ENCODE measurements at regions not wholly inside any gene's neighbourhood (a gene's known extent, or its start where the extent isn't known, plus 50 kb on each side); places are given as distances from the start of the nearest gene placed in this dataset.
"Not testable (repeated sequence)": the region's sequence is repeated elsewhere in the genome, so short reads cannot be mapped to it uniquely, and the experiment has no call there.

DNA sequence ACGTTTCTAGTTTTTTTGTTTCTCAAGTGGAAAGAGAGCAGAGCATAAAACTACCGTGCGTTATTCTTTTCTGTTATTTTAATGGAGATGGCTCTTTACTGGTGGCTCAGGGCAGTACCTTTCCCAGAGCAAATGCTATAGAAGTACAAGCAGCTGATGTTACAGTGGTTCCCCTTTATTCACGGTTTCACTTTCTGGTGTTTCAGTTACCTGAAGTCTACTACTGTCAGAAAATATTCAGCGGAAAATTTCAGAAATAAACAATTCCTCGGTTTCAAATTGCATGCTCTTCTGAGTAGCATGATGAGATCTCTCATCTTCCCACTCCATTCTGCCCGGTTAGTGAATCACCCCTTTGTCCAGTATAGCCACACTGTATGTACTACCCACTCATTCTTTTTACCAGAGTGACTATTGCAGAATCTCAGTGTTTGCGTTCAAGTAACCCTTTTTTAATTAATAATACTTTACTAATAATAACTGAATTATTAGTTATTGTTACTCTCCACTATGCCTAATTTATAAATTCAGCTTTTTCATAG, 597.5 kb upstream of the ROBO2 start:
- no peak for DNase-seq

DNA sequence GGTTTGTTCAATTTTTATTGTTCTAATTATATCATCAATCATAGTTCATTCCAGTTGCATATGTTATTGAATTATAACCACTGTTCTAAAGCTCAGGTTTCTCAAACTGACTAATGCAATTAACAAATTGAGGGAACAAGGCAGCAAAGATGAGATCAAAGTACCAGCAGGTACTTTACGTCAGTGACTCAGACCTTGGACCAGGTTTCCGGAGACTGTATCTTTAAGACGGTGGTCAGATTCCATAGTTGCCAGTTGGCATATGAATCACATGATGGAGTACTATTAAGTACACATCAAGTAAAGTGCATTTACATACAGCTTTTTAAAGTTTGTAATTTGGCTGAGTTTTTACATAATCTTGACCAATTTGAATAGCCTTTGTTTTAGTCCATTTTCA, 583.6 kb upstream of the ROBO2 start:
- DNase-seq, result no peak

GRCh38 chr3:76463501-76463900, 576.4 kb upstream of the ROBO2 start:
- no peak for DNase-seq

GRCh38 chr3:76470285-76470684, 569.6 kb upstream of the ROBO2 start:
- no peak for DNase-seq

- DNase-seq, result no peak
Measured at GRCh38 chr3:76474632-76475031, 565.3 kb upstream of the ROBO2 start.

- no peak for DNase-seq
Measured at GRCh38 chr3:76479161-76479650, 560.7 kb upstream of the ROBO2 start.

DNA sequence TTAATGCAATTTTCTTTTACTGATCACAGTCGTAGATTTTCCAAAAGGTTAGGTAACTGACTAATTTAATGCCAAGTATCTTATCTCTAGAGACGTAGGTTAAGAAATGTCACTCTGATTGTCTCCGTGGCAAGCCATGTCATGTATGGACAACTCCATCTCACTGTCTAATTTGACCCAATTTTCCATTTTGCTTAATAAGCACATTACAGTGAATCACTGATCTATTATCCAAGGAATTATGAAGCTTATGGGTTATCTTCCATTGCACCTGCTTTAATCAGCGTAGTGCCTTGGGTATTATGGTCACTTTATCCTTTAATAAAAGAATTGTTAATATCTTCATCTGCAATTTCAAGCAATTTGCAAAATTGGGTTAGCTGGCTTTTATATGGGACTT, 557.4 kb upstream of the ROBO2 start:
- no peak for DNase-seq

- DNase-seq, result no peak
Measured at GRCh38 chr3:76487446-76487845, 552.5 kb upstream of the ROBO2 start.

GRCh38 chr3:76490064-76490463, 549.8 kb upstream of the ROBO2 start:
- DNase-seq, result no peak

GRCh38 chr3:76495216-76495615, 544.7 kb upstream of the ROBO2 start:
- DNase-seq, result no peak

DNA sequence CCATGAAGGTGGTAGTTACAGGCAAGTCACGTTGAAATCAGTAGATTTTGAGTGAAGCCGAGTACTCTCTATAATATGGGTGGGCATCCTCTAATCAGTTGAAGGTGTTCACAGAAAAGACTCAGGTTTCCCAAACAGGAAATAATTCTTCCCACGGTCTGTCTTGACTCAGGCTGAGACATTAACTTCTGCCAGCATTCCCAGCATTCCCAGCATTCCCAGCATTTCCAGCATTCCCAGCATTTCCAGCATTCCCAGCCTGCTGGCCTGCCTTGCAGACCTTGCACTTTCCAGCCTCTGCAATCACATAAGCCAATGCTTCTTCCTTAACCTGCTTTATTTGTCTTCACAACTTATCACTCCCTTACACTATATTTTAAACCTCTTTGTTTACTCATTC, 542.3 kb upstream of the ROBO2 start:
- DNase-seq, result no peak

DNA sequence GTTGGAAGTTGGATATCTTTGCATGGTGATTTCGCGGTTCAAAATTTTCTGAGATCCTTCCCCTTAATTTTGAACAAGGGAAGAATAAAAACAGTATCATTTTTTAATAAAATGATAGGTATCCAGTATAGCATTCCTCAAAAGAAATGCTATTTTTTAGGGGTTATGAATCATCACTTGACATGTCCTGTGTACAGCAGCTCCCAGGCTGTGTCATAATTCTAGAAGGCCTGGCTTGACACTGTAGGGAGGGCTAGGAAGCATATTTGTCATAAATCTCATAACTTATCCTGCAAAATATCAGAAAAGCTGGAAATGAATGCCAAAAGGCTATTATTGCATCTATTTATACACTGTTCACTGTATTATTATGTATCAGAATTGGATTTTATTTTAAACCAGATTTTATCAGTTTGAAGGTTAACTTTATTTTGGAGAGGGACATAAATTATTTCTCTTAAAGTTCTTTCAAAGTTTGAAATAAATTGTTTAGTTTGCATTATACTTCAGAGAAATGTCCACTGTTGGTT, 539.1 kb upstream of the ROBO2 start:
- DNase-seq, result no peak

- DNase-seq, result no peak
Measured at GRCh38 chr3:76501315-76501714, 538.6 kb upstream of the ROBO2 start.

GRCh38 chr3:76502076-76502475, 537.8 kb upstream of the ROBO2 start:
- no peak for DNase-seq

DNA sequence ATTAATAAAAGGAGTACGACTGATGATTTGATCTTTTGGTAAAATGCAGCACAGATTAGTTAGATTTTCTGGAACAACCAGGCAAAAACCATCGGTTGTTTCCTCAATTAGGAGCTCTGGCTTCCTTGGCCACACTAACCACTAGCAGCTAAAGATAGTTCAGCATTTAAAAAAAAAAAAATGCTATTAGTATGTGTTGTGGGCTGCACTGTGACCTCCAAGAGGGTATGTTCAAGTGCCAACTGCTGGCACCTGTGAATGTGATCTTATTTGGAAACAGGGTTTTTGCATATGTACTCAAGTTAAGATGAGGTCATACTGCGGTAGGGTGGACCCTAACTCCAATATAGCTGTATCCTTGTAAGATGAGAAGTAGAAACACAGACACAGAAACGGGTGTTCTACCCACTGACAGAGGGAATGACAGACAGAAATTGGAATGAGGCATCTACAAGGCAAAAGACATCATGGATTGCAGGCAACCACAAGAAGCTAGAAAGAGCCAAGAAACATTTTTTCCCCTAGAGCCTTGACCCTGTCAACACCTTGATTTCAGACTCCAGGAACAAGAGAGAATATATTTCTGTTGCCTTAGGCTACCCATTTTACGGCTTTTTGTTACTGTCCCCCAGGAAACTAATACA, 534.6 kb upstream of the ROBO2 start:
- no peak for DNase-seq

DNA sequence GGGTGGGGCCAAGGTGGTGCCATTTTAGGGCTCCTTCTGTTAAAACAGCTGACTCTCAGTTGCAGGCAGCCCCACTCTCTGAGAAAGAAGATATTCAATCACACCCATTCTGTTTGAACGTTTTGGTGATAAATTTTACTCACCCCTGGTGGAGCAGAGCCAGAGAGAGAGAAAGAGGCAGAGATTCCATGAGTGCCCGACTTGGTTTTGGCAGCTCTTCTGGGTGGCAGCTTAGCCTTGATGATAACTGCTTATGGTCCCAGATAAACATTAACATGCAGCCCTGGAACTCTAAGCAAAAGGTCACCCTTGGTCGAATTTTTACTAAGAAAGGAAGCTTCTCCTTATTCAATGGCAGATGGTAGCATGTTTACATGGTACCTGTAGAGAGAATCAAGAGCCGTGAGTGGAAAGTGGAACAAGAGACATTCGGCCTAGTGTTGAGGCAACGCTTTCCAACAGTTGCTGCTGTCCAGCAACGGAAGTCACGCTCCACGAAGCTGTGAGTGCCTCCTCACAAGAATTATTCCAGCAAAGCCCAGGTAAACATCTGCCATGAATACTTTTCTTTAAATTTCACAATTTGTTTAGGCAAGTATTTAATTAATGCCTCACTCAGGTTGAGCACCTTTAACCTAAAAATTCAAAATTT, 530.6 kb upstream of the ROBO2 start:
- DNase-seq, result peak in 1 of 2 experiments; percentile 6

DNA sequence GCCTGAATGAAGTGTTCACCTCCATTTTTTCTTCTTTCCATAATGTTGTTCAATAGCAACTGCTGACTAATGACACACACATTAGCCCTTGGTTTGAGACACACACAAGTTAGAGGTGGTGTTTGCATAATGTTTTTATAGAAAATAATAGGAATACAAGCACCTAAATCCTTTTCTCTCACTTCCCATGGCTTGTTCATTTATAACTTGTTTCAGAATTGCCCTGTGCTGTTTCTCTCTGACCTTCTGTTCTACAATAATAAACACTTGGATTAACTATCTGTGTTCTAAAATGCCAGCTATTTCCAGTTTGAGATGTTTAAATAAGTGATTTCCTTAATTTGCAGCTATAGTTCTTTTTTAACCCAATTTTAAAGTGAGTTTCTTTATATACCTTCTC, 525.1 kb upstream of the ROBO2 start:
- no peak for DNase-seq

DNA sequence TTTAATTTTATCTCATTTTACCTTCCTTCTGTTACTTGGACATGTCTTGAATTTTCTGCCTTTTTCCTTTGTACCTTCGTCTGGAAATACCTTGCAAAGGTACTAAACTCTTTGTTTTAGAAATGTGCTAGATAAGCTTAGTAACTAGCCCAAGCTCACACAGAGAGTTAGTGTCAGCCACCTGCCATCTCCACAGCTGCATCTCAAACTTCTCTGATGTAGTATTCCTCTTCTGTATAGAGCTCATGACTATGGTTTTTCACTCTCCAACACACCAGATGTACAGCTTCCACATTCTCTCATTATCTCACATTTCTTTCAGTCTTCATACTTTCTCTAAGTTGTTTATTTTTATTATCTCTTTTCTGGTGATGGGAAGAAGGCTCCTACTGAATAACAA, 516.6 kb upstream of the ROBO2 start:
- no peak for DNase-seq

GRCh38 chr3:76525726-76526125, 514.2 kb upstream of the ROBO2 start:
- DNase-seq, result no peak

GRCh38 chr3:76527773-76528172, 512.1 kb upstream of the ROBO2 start:
- DNase-seq, result no peak

DNA sequence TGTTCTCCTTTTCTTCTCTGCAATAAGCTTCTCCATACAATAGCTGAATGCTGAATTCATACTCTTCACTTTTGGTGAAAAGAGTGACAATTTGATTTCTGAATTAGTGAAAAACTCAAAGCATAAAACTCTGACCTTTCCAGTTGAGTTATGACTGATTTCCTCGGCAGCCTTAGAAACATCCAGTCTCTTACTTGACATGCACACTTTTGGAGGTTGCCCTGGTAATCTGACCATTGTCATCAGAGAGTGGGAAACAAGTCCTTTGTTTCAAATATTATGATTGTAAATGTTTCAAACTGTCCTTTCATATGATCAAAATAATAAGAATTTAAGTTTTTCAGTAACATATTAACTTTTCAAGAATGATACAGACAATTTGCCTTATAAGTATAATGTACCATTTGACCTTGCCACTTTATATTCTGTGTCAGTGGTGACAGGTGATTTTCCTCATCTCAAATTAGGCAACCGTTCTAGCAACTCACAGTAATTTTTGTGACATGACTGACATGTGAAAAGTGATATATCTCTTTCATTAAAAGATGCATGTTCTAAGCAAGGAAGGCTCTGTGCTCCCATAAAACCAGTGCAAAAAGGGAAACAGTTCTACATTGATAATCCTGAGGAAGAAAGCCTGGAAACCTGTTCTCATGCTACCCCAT, 507.6 kb upstream of the ROBO2 start:
- no peak for DNase-seq

- not testable (repeated sequence) for DNase-seq
Measured at GRCh38 chr3:76533710-76534109, 506.2 kb upstream of the ROBO2 start.

DNA sequence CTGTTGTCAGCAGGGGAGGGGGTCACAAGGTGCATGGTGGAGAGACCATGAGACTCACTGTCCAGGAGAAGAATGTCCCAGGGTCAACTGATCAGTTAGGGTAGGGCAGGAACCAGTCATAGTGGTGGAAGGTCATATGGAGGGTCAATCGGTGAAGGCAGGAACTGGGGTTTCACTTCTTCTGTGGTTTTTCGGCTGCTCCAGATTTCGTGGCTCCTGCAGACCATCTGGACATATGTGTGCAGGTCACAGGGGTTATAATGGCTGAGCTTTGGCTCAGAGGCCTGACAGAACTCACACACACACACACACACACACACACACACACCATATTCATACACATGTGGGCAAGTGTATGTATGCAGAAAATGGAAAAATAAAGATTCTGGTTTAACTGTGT, 502.0 kb upstream of the ROBO2 start:
- not testable (repeated sequence) for DNase-seq

DNA sequence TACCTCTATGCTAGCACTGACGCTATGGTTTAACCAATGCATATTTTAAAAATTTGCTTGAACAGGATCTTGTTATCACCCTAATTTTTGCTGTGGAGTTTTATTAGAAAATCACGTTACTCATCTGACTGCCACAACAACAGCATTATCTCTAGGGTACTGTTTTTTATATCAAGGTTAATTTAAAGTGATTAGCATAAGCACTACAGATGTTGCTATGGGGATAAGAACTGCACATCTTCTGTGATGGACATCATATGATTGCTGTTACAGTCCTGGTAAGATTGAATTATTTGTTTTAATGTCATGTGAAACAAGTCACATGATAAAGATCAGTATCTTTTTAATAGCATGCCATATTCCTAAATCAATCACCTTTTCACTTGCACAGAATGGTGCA, 492.2 kb upstream of the ROBO2 start:
- peak in 1 of 2 experiments; percentile 2 for DNase-seq

All from NCI-H524 (cell line).